ENCODE measurements at regions not wholly inside any gene's neighbourhood (a gene's known extent, or its start where the extent isn't known, plus 50 kb on each side); places are given as distances from the start of the nearest gene placed in this dataset.

- TF ChIP-seq CTCF (IDR thresholded peaks at IDR 0.05; ENCODE audit: low read depth, low read length) (no peak), POLR2A (IDR thresholded peaks at IDR 0.05; ENCODE audit: extremely low read depth, insufficient read length) (no peak), MAX (IDR thresholded peaks at IDR 0.05; ENCODE audit: low read depth, low read length) (no peak), MYC (IDR thresholded peaks at IDR 0.05; ENCODE audit: low read depth, low read length) (no peak)
These were observed 1077.3 kb upstream of the PCDH10 start for GRCh38 chr4:132071815-132072214.
